SK-N-SH (cell line): ENCODE measurements at regions not wholly inside any gene's neighbourhood (a gene's known extent, or its start where the extent isn't known, plus 50 kb on each side); places are given as distances from the start of the nearest gene placed in this dataset.

ENCODE experiments used
- GABPA ChIP-seq: IDR thresholded peaks from 2 replicates; pipeline ENCODE4 v1.4.0; 2012; ENCODE audit warnings: low read depth, mild to moderate bottlenecking
- RCOR1 ChIP-seq: fragments of 150-350 bp; IDR thresholded peaks from 2 replicates; pipeline ENCODE4 v1.6.1; 2017; ENCODE audit warnings: antibody characterized with exemption, low read length
- SMC3 ChIP-seq: IDR thresholded peaks from 2 replicates; pipeline ENCODE4 v1.6.1; 2012; ENCODE audit warnings: low read depth, low read length, improper control_type of control experiment

DNA sequence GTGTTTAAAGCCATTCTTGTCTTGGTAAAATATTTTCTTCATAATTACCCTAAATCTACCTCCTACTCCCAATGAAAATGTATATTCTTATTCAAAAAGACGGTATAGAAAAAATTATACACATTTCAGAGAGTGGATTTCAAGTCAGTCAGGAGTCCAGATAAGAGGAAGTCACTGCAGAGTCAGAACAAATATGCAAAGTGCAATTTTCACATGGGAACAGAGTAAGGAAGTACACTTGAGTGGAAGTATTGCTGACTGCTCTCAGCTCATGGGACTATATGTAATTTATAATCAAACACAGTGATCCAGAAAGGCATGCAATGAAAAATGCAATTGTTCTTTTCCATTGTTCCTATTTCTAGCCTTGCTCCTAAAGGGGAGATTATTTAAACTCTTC is 1128.0 kb downstream of the AACS start:
- TF ChIP-seq RCOR1: no peak
- TF ChIP-seq SMC3: no peak
- TF ChIP-seq GABPA: no peak
